ENCODE measurements at regions not wholly inside any gene's neighbourhood (a gene's known extent, or its start where the extent isn't known, plus 50 kb on each side); places are given as distances from the start of the nearest gene placed in this dataset.
"Not testable (repeated sequence)": the region's sequence is repeated elsewhere in the genome, so short reads cannot be mapped to it uniquely, and the experiment has no call there.

DNA sequence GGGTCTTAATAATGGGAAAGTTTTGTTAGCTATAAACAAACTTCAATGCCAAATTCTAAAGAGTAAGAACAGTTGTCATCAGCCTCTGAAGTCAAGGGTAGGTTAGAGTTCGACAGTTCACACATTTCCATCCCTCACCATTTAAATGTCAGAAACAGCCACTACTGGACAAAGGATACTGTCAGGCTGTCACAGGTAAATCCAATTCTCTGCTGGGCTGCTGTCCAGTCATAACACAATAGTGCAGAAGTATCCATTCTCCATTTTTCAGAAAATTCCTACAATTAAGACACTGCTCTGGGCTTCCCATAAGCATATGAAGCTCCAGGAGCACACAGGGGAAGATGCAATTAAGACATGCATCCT lies 221.4 kb downstream of the RPS29 start:
- no peak for DNase-seq

DNA sequence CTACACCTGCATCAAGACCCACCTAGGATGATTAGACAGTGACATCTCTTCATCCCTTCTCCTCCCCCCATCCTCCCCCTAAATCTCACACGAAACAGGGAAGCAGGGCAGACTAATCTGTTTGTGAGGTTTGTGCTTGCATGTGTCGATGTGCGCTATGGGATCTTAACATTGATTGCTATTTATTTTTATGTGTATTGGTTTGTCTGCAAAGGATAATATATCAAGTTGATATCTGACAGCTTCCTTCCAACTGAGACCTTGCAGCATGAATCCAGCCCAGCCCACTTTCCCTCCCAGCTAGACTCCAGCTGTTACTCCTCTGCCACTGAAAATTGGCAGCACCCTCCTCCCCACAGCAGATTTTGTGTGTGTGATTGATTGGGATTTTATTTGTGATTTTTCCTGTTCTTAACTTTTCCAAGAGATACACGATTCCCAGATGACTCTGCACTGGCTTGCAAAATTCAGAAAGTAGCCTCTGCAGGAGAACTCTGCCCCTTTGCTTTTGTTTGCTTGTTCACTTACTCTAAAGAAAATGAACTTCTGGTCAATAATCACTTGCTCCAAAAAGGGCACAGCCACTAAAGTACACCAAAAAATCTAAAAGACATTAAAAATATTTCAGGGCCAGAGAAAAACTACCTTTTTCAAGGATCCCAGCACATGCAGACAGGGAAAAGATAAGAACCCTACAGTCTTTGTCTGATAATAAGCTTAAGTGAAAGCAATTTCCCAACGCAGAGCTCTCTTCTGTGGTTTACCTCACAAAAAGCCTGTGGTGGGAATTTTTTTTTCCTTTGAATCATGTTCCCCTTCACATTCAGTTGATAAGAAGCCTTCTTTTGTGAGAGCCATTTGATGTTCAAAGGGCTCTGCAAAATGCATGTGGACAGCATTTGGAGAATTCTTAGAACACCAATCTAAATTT lies 222.1 kb downstream of the RPS29 start:
- no peak for DNase-seq

DNA sequence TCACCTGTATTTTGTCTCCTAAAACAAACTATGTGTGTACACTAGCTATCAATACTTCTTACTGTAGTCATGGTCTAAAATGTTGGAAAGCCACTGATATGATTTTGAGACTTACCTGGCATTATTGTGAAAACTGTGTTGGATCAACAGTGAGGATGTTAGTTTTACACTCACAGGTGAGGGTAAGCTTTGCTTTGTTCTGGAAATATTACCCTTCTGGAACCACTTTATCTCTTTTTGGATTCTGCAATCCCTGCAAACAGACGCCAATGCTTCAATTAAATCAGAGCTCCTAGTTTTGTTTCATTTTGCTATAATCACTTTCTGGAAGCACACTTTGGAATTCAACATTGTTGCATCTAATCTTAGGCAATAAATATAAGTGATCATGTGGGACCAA lies 223.3 kb downstream of the RPS29 start:
- no peak for DNase-seq

DNA sequence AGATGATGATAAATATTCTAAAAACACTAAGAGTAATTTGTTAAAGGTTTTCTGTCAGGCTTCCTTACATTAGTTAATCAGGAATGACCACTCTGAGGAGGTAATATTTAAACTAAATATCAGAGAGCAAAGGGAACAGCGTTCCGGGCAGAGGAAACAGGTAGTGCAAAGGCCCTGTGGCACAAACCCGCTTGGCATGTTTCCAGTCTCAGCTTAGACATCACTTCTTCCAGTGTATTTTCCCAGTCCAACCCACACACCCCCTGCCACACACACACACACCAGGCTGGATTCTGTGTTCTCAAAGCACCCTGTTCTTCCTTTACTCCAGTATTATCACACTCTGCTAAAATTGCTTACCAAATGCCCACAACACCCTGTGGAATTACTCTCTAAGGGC lies 247.1 kb downstream of the RPS29 start:
- no peak for DNase-seq

DNA sequence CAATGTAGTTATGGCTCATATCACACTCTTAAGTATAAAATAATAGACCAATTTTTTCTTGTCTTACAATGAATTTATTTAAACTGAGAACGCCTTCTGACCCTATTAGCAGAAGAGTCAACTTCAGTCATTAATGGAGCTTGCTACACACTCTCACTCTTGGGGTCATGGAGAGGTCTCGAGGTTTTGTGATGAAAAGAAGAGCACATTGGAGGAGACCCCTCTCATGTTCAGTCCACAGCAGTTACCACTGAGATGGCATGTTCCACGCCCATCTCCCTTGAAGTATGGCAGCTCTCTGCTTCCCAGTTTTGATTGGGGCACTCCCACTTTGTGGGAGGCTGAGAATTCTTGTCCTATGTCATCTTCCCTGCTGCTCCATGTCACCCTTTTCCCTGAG lies 266.4 kb downstream of the RPS29 start:
- DNase-seq, result no peak

DNA sequence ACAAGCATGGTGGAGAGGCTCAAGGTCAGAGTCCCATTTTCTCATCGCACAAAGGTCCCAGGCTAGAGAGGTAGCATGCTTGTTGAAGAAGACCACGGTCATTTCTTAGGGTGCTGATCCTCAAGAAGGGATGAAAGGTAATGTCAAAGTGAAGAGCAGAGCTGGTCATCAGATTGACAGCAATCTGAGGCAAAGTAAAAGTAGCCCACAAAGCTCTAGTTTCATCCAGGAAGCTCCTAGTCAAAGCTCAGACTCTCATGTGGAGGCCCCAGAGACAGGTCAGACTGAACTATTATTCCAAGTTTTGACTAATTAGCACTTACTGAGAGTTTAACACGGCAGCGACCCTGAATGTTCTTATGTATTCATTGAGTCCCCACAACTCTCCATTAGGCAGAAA lies 270.6 kb downstream of the RPS29 start:
- DNase-seq, result no peak

DNA sequence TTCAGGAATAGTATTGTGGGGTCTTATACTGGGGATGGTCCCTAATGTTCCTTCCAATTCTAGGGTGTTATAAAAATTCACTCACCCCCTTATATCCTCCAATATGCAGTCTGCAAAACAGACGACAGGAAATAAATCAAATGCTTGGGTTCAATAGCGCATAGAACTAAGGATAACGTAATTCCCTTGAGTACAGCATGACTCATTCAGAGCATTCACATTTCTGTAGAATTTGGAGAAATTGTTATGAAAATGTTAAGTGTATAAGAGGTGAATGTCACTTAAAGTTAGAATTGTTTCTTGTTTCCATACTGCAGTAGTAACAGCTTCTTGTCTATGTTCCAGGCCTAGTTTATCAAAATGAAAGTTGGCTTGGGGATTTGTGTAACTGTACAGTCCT lies 271.4 kb downstream of the RPS29 start:
- no peak for DNase-seq

DNA sequence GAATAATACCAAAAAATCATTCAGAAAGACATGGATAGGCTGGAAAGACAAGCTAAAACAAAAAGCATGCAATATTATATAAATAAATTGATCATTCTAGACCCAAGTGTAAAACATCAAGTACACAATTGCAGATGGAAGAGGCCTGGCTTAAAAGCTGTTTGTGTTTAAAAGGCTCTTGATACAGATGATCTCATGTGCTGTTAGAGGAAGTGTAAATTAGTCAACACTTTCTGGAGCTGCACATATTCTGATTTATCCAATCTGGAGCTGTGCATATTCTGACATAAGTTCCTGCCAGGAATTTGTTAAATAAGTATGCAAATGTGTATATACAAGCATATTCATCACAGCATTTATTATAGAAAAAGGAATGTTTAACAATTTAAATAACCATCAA lies 273.1 kb downstream of the RPS29 start:
- DNase-seq, result no peak

DNA sequence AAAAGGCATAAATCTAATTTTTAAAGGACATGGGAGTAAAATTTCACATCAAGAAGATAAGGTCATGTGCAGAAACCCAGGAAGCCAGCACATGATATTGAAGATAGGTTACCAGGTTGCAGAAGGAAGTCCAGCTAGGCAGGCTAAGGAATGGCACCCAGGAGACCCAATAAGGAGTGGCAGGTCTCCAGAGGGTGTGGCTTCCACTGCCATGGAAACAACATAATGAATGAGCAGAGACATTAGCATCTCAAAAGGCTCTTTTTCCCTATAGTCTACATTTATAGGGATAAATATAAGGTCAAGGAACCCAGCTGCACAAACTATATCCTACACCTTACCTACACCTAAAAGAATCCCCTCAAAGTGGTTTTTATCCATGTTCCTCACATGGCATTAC lies 275.9 kb downstream of the RPS29 start:
- no peak for DNase-seq

DNA sequence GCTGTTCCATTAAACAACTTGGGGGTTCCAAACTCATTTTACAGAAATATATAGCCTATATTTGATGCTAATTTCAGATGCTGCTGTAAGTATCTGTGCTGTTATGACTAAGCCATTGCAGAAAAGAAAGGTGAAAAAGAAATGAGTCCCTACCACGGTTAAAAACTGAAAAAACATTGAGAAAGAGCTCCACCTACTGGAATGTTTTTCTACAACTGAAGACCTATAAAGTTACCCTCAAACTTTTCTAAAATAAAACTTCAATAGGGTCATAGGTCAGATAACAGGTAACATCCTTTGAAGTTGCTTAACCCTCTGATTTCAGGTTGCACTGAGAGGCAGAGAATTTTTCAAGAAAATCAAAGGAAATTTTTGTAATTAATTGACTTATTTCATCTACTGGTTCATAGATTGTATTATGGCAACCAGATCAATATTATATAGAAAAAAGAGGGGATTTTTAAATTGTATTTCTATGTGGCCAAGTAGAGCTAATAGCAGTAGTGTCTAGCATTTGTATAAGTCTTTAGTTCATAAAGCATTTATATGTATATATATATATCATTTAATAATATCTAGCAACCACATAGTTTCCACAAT lies 279.9 kb downstream of the RPS29 start:
- DNase-seq, result peak in 1 of 2 donors; percentile 7

DNA sequence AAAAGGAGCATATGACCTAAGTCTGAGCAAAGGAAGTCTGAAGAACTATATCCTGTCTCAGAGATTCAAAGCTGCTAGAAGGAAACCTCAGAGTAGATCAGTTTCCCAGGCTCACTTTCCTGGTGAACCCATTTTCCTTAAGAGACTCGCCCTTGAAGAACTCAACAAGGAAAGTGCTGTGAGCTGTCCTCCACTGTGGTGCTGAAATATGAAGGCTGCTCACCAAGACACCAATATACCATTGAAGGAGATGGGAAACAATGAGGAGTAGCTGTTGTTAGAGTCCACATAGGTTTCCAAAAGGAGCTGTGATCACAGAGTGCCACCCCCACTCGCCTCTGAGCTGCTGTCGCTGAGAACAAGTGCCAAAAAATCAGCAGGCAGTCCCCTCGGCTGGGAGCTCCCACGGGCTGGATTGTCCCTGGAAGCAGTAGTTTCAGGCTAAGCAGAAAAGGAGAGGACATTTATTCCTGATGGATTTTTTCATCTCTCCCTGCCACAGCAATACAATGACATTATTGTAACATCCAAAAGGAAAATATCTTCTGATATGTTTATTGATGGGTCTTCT lies 282.1 kb downstream of the RPS29 start:
- DNase-seq, result no peak

DNA sequence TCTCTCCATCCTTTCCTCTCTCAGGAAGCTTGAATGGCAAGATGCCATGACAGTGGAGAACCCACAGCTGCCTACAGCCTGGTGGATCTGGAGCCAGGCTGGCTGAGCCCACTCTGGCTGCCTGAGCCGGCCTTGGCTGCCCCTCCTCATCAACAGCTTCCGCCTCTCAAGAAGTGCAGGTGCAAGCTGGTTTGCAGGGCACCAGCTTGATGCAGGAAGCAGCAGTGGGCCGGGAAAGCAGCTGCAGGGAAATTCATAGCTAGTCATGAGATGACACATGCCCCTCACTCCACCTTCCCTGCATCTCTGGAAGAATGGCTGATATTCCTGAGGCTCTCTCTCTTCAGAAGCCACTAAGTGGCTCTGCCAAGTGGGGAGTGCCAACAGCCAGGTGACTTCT lies 289.1 kb downstream of the RPS29 start:
- DNase-seq, result no peak

DNA sequence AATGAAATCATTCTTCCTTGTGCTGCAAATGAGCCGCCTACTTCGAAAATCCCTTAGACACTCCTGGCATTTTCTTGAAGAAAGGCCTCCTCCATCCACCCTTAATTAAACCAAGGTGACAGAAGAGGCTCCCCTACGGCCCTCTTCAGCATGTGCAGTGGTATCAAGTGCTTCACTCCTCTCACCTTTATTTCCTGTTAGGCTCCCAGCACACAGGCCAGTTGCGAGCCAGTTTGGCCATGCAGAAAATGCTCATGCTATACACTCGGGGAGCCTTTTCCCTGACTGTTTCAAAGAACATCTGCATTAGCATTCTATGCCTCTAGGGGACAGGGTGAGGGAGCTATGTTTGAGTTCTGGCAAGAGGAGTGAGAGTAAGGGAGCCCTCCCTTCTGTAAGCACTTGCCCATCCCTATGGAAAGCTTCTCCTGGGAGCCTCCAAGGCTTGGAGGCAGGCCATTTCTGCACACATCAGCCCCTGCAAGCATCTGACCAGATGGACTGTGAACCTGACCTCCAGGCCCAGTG lies 291.5 kb downstream of the RPS29 start:
- DNase-seq, result no peak

DNA sequence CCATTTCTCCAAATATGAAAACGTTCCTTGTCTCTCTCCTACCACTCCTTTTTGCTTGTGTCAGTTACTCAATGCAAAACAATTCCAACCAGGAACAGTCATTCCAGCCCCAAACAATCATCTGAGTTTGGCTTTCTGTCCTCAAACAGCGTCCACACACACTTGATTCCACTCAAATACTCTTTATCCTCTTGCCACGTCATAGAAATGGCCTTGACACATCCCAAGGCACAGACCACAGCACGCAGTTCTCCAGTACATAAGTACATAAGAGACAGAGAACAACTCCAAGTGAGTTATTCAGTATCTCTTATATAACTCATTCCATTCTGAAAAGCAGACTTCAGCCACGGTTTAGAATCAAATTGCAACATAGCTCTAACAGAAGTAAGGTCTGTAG lies 299.2 kb downstream of the RPS29 start:
- DNase-seq, result no peak

DNA sequence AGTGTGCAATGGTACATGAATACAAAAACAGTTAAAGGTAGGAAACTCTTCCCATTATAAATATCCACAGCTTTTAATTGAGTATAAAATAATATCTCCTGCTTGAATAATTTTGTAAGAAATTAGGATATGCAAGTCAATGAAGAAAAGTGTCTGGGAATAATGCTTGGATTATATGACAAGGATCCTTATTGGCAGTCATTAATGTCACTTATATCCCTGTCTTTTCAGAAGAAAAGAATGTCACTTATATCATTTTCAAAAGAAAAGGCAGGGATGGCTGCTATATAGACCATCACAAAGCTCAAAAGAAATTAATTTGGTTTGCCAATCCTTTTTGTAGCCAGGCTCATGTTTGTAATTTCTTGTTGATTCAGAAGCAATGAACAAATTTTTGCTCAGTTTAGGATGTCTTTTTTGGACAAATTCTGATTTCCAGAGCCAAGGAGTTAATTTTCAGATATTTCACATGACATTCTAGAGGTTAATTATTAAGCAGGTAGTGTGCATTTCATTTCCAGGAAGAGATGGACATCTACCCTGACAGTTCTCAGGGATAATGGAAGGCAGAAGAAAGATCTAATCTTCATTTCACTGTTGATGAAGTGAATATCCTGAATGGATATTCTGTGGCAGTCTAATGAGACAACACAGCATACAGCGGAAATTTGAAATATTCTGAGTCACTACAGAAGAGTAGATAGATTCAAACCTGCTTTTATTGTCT lies 299.8 kb downstream of the RPS29 start:
- no peak for DNase-seq

DNA sequence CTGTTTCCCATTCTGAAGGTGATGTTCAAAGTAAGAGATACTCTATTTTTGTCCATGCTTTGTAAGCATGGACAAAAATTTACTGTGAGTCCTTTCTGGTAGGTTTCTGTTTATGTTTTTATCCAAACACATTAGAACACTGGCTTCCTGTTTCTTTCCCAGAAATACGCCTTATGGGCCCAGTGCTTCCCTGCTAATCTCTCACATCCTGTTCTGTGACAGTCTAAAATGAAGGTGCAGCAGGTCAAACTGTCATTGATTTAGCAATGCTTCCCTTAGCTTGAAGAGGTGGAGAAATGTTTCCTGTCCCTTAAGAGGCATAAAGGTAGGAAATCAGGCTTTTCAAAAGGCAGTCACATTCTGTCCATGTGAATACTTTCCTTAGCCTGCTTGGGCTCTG lies 305.6 kb downstream of the RPS29 start:
- no peak for DNase-seq

DNA sequence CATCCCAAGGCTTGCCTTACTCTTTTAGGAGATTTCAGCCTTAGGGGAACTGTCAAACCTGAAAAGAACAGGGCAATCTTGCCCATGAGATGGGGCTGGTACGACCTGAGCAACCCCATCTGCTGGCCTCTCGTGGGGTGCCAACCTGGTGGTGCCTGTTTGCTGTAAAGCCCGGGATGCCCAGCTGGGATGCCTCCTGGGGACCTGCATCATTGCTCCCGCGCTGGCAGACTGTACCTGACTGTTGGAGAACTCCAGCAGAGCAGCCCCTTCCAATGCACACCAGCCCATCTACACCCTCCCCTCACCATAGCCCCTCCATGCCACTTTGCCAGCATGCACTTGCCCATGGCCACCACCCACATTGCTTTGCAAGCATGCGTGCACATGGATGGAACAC lies 335.7 kb downstream of the RPS29 start:
- DNase-seq, result no peak

DNA sequence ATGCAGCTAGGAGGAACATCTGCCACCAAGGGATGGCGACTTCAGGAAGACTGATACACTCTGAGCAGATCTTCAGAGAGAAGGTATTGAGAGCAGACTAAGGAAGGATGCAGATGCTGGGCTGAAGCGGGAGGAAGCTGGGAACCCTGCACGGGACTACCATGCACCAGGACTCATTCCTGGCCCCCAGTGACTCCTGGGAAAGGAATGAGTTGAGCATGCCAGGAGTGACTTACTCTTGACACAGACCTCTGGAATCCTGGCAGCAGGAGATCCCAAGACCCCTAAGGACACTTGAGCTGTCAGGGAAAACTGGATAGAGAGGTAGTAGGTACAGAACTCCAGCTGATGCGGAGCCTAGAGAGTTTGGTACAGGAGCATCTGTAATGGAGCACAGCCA lies 336.1 kb downstream of the RPS29 start:
- DNase-seq, result no peak

DNA sequence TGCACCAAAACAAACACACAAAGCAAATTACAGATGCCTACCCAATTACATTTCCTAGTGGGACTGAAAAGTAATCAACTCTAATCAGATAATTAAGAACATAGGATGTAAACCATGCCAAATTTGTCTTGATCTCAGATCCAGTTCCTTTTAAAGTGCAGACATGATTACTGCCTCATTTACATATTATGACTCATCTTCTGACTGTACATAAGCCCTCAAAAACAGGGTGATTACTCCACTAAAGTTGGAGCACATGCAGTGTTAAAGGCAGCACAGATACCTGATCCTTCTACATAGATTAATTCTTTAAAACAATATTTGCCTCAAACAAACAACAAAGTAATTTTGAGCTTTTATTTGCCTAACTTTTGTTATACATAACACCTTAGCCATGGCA lies 337.2 kb downstream of the RPS29 start:
- DNase-seq, result no peak

DNA sequence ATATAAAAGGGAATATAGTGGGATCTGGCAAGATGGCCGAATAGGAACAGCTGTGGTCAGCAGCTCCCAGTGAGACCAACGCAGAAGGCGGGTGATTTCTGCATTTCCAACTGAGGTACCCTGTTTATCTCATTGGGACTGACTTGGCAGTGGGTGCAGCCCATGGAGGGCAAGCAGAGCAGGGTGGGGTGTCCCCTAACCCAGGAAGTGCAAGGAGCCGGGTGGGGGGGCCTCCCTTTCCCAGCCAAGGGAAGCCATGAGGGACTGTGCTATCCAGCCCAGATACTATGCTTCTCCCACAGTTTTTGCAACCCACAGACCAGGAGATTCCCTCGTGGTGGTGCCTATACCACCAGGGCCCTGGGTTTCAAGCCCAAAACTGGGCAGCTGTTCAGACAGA lies 342.4 kb downstream of the RPS29 start:
- DNase-seq, result not testable (repeated sequence)

DNA sequence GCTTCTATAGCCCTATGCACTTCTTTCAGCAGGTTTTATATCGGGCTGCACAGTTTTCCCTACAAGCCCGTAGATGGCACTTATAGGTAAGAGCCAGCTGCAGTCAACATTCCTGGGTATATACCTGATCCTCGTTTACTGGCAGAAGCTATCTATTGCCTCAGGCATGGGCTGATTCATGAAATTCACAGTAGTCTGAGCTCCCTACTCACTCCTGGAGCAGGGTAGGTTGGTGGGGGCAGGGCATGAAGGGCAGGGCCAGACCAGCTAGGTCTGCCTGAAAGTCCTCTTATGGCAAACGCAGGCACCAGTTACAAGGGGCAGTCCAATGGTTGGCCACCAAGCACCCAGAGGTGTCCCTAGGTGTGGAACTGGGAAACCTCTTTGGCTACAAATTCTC lies 345.8 kb downstream of the RPS29 start:
- no peak for DNase-seq

DNA sequence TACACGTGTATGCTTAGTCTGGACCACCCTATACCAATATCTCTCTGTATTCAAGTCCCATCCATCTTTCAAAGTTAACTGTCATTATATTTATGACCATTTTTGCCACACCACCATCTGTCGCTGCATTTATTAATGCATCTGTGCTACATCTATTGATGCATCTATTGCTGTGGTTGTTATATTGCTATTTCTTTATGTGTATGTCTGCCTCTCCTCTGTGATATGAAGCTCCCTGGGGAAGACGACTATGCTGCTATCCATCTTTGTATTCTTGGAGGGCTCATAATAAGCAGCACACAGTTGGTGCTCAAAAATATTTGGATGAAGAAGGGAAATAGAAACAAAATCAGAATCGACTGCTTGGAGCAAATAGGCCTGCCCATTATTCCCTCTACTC lies 357.6 kb downstream of the RPS29 start:
- no peak for DNase-seq

DNA sequence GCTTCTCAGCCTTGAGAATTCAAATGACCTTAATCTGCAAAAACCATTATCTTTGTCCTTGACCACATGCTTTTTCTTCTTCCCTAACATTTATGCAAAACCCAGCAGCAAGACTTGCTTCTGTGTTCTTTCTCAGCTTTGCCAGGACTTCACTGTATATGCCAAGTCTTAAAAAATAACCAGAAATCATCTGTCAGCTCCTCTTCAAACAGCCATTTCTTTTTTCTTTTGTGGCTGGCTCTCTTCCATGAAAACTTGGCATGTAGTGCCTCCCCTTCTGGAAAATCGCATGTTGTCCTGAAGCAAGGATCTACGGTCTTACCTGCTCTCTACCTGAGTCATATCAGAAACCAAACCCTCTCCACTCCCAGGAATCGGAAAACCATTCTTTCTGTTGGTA lies 364.9 kb downstream of the RPS29 start:
- no peak for DNase-seq

DNA sequence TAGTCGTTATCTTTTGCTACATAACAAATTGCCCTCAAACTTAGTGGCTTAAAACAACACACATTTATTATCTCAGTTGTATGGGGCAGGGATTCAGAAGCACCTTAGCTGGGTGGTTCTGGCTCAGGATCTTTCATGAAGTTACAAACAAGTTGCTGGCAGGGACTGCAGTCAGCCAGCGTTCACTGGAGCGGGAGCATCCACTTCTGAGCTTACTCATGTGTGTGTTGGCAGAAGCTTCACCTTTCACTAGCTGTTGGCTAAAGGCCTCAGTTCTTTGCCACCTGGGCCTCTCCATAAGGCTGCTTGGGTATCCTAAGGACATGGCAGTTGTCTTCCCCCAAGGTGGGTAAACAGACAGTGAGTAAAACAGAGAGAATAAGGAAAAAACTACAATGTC lies 365.7 kb downstream of the RPS29 start:
- no peak for DNase-seq

Data from CD4-positive, alpha-beta T cell treated with Interleukin-1 beta for 1 hour (primary cell).